GM21576 (cell line): ENCODE measurements at regions not wholly inside any gene's neighbourhood (a gene's known extent, or its start where the extent isn't known, plus 50 kb on each side); places are given as distances from the start of the nearest gene placed in this dataset.

Experiments
- ATAC-seq: cut with Tn5 transposase; IDR thresholded peaks from one replicate; pipeline ENCODE4 v1.9.1; 2021; ENCODE audit warnings: mild to moderate bottlenecking, moderate library complexity; ENCODE audit not compliant: unreplicated experiment

DNA sequence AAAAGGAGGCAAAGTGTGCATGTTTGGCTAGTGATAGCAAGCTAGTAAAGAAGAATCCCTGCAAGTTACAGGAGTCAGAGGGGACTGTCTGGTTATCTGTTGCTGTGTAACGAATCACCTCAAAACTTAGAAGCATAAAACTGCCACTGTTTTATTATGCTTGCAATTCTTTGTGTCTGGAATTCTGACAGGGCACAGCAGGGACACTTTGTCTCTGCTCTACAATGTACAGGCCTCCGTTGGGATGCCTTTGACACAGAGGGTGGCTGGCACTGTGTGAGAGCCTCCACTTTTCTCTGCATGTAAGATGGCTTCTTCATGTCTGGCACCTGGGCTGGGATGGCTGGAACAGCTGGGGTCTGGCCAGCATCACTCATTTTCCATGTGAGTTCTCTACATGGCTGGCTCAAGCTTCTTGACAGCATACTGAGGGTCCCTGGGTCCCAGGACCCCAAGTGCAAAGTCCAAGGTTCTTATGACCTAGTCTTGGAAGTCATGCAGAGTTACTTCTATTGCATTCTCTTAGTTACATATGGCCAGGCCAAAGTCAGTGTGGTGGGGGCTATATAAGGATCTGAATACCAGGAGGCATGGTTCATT lies 276.9 kb downstream of the RPS24 start:
- ATAC-seq, result no peak

DNA sequence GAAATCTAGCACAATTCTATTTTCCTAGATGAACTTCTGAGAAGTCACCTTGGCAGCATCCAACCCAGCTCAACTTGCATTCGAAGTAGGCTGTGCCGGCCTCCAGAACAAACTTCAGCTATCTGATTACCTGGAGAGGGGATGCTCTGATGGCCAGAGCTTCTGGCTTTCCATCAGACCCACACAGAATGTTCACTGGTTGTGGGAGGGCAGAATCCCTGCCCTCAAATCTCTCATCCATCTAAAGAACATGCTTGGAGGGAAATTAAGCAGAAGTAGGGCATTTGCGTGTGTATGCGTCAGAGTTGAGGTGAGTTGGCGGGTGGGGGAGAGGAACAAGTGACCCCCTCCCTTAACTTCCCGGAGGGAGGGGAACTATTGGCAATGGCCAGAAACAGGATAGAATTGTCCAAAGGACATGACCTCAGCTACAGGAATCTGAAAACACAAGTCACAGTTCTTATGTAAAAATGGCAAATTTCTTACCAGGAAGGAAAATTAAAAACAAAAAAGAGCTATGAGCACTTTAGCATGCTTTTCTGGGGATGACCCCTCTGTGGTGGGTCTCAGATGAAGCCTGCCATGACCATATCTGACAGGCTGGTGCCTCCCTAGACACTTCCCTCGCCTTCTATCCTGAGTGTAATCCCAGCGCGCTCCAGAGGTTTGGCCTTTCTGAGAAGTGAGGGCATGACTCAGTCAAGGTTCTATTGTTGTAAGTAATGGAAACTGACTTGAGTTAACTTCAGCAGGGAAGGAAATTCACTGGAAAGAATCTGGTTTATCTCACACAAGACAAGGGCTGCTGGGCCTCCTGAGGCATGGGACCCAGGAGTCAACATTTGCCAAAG lies 278.8 kb downstream of the RPS24 start:
- no peak for ATAC-seq

DNA sequence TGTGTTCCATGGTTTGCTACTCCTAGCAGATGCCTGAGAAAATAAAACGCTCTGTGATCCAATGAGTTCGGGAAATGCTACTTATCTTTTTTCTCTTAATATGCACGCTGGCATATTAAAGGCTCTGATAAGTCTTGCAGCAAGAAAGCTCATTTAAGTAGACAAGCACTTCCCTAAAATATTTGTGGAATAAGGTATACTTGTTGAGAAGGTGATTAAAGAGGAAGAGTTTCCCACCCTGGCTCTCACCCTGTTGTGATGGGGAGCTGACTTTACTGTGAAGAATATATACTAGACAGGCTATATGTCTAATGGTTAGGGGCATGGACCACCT lies 279.4 kb downstream of the RPS24 start:
- ATAC-seq, result no peak

DNA sequence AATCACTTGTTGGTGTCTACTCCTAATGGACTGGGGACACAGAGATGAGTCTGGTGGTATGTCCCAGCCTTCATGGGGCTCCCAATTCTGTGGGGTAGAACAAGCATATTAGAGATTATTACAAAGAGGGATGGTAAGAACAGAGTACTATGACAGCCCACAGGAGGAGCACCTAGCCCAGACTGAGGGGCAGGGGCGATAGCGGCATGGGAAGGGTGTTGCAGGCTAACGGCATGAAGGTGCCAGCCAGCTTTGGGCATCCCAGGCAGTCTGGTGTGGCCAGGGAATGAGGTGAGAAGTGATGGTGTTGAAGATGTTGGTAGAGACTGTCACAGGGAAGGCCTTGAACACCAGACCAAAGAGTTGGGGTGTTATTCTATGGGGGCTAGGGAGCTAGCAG lies 280.0 kb downstream of the RPS24 start:
- no peak for ATAC-seq

DNA sequence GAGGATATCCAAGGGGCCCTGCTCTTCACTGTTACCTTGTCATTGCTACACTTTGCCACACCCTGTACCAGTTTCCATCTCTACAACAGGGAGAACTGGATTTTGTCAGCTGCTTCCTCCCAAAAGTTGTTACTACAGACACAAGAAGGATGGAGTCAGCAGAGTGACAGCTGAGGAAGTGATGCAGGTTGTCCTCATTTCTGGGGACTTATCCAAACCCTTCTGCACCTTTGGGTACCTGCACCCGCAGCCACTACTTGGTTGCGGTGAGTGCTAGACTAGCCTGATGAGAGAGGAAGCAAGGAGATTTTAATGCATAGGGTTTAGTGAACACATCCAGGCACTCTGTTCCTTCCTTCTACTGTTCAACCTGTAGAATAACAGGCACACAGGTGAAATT lies 281.0 kb downstream of the RPS24 start:
- ATAC-seq, result no peak

DNA sequence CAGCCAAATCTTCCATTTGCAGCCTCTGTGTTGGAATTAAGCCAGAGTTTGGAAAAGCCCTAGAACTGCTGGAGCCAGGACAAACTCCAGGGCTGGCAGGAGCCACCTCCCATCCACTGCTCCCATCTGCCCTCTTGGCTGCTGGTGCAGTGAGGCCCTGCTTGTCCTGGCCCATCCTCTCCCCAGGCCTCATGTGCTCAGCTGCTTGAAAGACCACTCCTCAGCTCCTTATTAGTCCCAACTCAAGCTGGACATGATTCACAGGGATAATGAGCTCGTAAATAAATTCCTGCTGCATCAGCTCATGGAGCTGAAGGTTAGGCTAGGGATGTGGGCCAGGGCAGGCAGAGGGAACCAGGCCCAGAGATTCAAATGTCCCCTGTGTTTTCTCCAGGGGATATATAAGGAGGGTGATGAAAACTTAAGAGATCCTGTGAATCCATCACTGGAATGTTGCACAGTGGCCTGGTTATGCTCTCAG lies 282.8 kb downstream of the RPS24 start:
- no peak for ATAC-seq

DNA sequence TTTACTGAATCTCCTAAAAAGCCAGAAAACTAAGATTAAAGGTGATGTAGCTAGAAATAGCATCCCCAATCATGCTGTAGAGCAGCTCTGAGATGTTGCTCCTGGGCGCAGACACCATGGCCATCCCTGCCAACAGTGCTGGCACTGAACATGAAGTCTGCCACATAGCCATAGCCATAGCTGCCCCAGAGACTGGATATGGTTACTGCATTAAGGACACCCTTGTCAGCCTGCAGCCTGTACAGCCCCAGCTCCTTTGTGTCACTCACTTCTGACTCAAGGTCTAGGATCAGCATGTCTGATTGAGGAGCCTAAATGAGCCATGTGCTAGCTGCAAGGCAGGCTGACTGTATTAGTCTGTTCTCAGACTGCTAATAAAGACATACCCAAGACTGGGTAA lies 284.6 kb downstream of the RPS24 start:
- ATAC-seq, result no peak

DNA sequence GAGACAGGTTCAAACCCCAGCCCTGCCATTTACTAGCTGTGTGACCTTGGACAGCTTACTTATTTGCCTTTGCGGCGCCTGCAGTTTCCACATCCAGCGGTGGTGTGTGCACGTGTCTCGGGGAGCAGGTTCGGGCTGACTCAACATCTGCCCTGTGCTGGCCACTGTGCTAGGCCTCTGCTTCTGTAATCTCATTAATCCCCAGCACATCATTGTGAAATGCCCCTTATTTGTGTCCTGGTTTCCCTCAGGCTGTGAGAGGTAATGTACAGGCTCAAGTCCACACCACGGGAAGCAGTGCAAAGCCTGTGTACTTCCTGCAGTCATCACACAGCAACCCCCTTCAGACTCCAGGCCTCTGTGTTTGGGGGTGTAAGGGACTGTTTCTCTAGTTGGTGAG lies 285.7 kb downstream of the RPS24 start:
- no peak for ATAC-seq

DNA sequence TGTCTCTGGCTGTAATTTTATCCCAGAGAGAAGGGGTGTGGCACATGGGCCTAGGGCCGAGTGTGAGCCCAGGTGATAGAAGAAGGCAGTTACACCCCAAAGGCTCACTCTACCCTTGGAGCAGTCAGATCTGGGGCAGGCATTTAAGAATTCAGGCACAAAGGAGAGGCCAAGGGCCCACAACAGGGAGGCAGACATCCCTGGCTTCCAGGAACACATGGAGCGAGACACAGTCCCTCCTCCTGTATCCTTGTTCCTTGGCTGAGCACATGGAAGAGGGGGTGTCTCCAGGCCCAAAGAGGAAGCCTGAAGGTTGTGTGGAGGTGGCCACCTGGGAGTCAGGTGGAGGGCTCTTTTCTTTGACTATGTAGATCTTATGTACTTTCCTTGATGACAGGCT lies 286.2 kb downstream of the RPS24 start:
- ATAC-seq, result no peak

DNA sequence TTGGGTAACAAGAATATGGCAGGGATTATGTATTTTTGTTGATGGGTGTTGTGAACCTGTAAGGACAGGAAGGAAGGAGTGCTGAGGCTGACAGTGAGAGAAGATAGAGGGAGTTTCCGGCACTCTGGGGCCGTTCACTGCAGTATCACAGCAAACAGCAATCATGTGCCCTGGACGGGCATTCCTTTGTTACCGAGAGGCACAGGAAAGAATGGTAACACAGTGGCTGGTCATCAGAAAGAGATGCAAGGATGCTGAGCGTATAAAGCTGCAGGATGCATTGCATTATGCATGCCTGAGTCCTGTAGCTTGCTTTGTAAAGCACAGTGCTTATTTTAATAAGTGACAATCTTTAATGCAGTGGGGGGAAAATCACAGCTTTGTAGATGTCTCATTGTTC lies 286.8 kb downstream of the RPS24 start:
- no peak for ATAC-seq

DNA sequence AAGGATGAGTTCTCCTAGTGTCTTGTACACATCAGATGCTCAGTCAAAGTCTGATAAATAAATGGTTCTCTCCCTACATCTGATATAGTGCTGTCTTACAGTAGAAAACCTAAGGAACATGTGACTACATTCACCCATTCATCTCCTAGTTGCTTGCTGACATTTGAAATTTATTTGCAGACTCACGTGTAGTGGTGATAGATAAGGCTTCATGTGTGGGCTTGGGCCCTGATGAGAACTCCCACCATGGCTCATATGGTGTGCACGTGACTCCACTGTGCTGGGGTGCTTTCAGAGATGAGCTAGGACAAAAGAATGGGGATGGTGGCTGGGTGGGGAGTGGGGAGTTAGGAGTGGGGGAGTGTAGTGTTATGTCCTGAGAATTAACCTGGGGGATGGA lies 287.3 kb downstream of the RPS24 start:
- no peak for ATAC-seq

DNA sequence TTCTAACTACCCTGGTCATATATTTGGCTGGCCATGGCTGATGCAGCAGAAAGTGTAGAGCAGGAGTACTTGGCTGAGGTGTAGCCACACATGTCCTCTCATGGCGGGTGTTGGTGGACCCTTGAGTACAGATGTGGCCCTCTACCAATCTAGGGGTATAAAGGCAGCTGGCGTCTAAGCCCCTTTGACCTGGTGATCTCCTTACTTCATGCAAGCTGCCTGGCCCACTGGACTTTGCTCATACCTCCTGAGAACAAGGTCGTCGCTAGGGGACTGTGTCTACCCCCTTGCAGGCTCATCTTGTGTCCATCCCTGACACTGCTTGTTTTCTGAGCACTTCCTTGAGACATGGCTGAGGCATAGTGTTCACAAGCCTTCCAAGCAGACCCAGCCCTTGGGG lies 287.8 kb downstream of the RPS24 start:
- ATAC-seq, result no peak

DNA sequence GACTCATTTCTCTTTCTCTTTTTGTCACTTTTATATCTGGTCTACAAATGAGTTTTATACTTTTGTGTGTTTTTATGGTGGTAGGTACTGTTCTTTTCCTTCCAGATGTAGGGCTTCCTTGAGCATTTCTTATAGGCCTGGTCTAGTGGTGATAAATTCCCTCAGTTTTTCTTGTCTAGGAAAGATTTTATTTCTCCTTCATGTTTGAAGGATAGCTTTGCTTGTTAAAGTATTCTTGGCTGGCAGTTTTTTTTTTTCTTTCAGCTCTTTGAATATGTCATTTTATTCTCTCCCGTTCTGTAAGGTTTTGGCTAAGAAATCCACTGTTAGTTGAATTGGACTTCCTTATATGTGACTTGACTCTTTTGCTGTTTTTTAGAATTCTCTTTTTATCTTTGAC lies 292.7 kb downstream of the RPS24 start:
- ATAC-seq, result no peak

DNA sequence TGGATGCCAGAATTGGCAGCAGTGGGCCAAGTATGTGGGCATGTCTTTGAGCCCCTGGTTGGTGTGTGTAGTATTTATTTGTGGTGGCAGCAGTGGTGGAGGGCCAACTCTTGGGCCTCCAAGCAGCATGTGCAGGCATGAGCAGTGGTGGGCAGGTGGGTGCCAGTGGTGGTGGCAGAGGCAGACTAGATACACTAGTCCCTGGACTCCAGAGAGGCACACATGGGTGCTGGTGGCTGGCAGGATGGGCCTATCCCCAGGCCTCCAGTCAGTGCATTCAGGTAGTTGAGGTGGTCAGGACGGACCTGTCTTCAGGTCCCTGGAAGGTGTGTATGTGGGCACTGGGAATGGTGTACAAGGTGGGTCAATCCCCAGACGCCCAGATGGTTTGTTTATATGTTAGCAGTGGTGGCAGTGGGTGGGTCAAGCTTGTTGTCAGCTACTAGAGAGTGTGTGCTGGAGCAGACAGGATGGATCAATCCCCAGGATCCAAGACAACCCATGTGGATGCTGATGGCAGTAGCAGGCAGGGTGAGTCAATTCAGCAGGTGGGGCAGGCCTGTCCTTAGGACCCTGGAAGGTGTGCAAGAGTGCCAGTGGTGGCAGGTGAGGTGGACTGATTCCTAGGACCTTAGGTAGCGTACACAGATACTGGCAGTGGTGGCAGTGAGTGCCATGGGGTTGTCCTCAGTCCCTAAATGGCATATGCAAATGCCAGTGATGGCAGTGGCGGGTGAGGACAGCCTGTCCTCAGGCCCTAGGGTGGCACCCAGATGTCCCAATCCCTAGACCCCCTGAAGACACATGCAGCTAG lies 294.3 kb downstream of the RPS24 start:
- no peak for ATAC-seq

DNA sequence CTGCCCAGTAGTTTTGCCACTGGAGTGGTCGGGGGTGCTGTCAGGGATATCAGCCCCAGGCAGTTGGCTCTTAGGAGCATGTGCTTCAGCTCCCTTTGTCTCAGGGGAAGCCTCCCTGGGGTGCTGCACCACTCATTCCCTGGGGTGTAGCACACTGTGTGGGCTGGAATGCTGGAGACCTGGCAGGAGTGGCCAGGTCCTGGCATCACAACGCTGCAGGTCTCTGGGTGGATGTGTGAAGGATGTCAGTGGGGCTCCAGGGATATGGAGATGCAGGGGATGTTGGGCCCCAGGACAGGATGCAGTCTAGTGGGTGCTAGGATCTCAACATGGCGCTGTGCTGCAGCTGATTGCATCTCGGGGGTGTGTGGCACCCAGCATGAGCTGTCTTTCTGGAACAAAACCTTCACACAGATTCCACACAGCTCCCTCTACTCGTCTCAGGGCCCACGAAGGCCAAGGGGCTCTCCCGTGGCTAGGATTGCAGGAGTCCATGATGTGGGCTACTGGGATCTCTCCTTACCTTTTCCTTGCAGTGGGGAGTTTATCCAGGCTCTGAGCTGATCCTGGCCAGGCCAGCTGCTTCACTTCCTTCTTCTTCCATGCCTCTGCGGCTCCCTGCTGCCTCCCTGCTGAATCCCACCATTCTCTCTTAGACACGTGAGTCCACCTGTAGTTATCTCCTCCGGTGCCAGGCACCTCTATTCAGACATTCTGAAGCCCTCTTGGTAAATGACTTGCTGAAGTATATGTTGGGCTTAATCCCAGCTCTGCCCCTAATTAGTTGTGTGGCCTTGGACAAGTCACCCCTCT lies 295.1 kb downstream of the RPS24 start:
- ATAC-seq, result no peak

DNA sequence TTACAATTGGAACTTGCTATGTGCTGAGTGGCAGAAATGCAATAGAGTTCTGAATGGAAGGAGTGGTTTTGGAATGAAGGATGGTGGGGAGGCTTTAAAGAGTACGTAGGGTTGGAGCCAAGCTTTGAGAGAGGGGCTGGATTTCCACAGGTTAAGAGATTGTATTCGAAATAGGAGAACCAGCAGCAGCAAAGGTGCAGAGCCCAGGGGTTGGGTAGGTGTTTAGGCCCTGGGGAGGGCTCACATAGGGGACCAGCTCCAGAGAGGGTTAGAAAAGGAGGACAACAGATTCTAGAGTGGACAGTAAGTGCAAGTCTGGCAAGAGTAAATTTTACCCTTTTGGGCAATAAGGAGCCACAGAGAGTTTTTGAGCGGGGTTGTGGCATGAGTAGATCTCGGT lies 297.2 kb downstream of the RPS24 start:
- ATAC-seq, result no peak

DNA sequence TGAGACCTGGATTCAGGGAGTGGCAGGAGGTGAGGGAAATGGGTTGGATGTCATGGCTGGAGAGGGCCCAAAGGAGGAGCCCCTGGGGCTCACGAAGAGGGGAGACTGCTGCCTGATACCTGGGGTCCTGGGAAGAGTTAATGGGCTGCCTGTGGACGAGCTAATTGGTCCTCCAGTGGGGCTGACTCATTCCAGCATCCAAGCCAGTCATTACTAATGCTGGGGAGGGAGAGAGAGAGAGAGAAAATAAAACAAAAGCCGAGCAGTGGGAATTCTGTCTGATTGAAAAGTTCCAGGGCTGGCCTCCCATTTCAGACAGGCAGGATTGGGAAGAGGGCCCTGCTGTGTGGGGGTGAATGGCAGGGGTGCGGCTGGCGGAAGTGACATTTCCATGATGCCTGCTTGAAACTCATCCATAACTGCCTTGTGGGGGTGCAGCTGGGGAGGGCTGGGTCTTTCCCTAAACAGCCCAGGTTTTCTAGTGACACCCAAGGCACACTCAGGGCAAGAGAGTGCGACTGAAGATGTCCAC lies 297.8 kb downstream of the RPS24 start:
- no peak for ATAC-seq

DNA sequence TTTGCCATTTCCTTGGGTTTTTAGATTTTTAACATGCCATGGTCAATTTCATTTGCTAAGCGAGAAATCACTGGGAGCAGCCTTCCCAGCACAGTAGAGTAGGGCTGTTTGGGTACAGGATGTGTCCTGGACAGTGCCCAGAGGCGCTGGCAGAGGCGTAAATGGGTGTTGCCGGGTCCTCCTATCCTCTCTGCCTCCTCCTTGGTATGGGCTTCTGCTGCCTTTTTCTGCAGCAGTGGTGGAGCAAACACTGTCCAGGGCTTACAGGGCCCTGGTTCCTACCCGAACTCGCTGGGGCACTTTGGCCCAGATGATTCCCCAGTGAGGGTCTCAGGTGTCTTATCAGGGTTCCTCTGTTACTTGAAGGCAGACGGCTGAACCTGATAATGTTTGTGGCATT lies 298.3 kb downstream of the RPS24 start:
- no peak for ATAC-seq

DNA sequence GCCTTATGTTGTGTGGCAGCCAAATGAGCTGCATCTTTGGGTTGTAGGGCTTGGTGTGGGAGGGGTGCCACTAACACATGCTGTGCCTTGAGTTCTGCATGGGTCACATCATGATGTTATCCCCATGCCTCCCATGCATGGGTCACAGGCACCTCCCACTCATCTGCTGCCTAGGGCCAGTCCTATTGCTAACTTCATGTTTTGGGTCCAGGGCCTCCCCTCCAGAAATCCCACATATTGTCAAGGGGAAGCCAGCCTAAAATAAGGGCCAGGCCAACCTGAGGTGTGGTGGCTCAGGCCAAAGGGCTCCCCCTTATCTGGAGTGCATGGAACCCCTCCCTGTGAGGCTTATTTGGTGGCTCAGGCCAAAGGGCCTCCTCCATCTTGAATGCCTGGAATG lies 299.0 kb downstream of the RPS24 start:
- ATAC-seq, result no peak

DNA sequence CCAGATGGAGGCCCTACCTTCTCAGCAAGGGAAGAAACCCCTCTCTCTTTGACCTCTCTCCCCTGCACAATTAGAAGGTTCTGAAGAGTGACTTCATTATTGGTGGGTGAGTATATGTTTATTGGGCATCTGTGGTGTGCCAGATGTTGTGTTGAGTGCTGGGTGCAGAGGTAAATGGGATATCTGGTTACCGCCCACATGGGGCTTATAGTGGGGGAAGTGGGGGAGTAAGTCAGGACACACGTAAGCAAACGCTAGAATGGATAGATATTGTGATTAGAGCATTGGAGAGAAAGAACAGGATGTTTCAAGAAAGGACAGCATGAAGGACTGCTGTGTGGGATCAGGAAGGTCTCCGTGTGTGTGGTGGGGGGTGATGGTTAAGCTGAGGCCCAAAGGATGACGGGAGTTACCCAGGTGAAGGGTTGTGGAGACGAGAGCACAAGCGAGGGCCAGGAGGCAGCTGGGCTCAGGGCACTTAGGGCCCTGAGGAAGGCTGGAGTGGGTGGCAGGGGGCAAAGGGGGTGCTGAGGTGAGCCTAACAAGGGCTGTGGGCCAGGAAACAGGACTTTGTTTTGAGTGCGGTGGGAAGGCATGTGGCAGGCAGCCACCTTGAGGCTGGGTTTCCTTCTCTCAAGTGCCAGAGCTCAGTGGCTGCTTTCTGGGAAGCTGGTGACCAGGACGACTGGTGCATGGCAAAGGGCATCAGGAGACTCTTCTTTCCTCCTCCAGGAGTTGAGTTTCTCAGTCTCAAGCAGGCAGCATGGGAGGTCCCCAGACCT lies 299.9 kb downstream of the RPS24 start:
- no peak for ATAC-seq
